K562 (cell line): ENCODE measurements at regions not wholly inside any gene's neighbourhood (a gene's known extent, or its start where the extent isn't known, plus 50 kb on each side); places are given as distances from the start of the nearest gene placed in this dataset.

ENCODE experiments used
- ATAC-seq: fragments of 200-7000 bp; cut with Tn5 transposase; 3 replicates; pipeline ENCODE4 v1.9.1; 2020; ENCODE audit warnings: moderate library complexity
- BruUV-seq: library from RNA; stranded (reverse); fragments of 400-500 nt; replicated peaks from 2 replicates; lab custom pipeline; 2021; lab: Mats Ljungman, UMichigan
- CTCF ChIA-PET: fragments of 300-600 bp; formaldehyde crosslinking; extraction: SDS; loops from one replicate; lab custom pipeline; 2021; ENCODE audit warnings: low intra/inter-chr PET ratio; lab: Yijun Ruan, JAX
- POLR2A ChIA-PET: fragments of 300-600, 350-650 bp; sonication (Branson Sonifier 250); formaldehyde crosslinking; extraction: SDS; loops from one replicate; lab custom pipeline; 2021; ENCODE audit warnings: antibody characterized with exemption, inconsistent platforms; lab: Yijun Ruan, JAX
- DNase-seq, 4 experiments: peaks; one replicate each; pipeline versions ENCODE4 v3.0.0 to v3.0.0-alpha.2; 2011 to 2018; ENCODE audit warnings: low spot score in 3 of 4, mixed read lengths in 3 of 4; ENCODE audit errors: extremely low read depth in 1 of 4
- FAIRE-seq: peaks from 2 replicates; lab custom pipeline; 2011; peaks lifted over from hg19 to GRCh38; lab: Jason Lieb, UNC
- H2AFZ ChIP-seq: 2 replicates; pipeline ENCODE4 v1.6.0; 2011; ENCODE audit warnings: low read depth, low read length, control low read depth, inconsistent platforms
- H3K27ac ChIP-seq: fragments of 200-600 bp; 3 replicates; pipeline ENCODE4 v1.8.0; 2011; ENCODE audit warnings: low read depth, mild to moderate bottlenecking, control low read depth, inconsistent platforms, low read length, moderate library complexity, mixed read lengths; ENCODE audit errors: extremely low read depth
- H3K27me3 ChIP-seq, 2 experiments: fragments of 300-600 bp in 1 of 2; 2 replicates in 1 of 2; 3 replicates in 1 of 2; pipeline versions ENCODE4 v1.6.0 to v1.8.0; 2011; ENCODE audit warnings: inconsistent platforms in 2 of 2, low read length in 2 of 2, mild to moderate bottlenecking in 1 of 2, mixed read lengths in 1 of 2, moderate library complexity in 1 of 2; ENCODE audit not compliant: control insufficient read depth in 2 of 2, insufficient read depth in 2 of 2
- H3K36me3 ChIP-seq: fragments of 300-600 bp; 3 replicates; pipeline ENCODE4 v1.8.0; 2011; ENCODE audit warnings: mild to moderate bottlenecking, low read length, inconsistent platforms; ENCODE audit not compliant: control insufficient read depth, insufficient read depth
- H3K4me1 ChIP-seq, 2 experiments: fragments of 200-600 bp in 1 of 2; replicated peaks in 1 of 2; 2 replicates in 1 of 2; 3 replicates in 1 of 2; pipeline versions ENCODE4 v1.5.1 to v1.8.0; 2011; ENCODE audit warnings: inconsistent platforms in 2 of 2, low read length in 2 of 2, mild to moderate bottlenecking in 1 of 2, mixed read lengths in 1 of 2, moderate library complexity in 1 of 2; ENCODE audit not compliant: control insufficient read depth in 2 of 2, insufficient read depth in 2 of 2
- H3K4me2 ChIP-seq: 2 replicates; pipeline ENCODE4 v1.6.1; 2011; ENCODE audit warnings: low read length, control low read depth, inconsistent platforms, mixed read lengths; ENCODE audit not compliant: insufficient read depth
- H3K4me3 ChIP-seq: fragments of 200-600 bp; sonication (generic), shearing (Covaris generic); 2 replicates; pipeline ENCODE4 v1.5.1; 2016; ENCODE audit warnings: control low read depth, inconsistent platforms
- H3K79me2 ChIP-seq: fragments of 200-600 bp; 3 replicates; pipeline ENCODE4 v1.8.0; 2011; ENCODE audit warnings: low read length, inconsistent platforms; ENCODE audit not compliant: control insufficient read depth, insufficient read depth
- H3K9ac ChIP-seq, 2 experiments: 2 replicates each; pipeline versions ENCODE4 v1.6.0 to v1.6.1; 2011; ENCODE audit warnings: low read depth in 2 of 2, low read length in 2 of 2, control low read depth in 1 of 2, inconsistent platforms in 1 of 2, mild to moderate bottlenecking in 1 of 2, mixed read lengths in 1 of 2; ENCODE audit not compliant: insufficient read depth in 1 of 2
- H3K9me1 ChIP-seq: one replicate; pipeline ENCODE4 v1.6.0; 2011; ENCODE audit warnings: inconsistent platforms, mild to moderate bottlenecking, low read length, moderate library complexity; ENCODE audit not compliant: control insufficient read depth, insufficient read depth
- H3K9me3 ChIP-seq: replicated peaks from 2 replicates; pipeline ENCODE4 v1.5.1; 2011; ENCODE audit warnings: low read depth, low read length, inconsistent platforms; ENCODE audit not compliant: control insufficient read depth, insufficient read depth
- H4K20me1 ChIP-seq: replicated peaks from 2 replicates; pipeline ENCODE4 v1.6.1; 2011; ENCODE audit warnings: low read length, inconsistent platforms, mixed read lengths; ENCODE audit not compliant: control insufficient read depth, insufficient read depth
- C11orf30 ChIP-seq: fragments of 450-650 bp; IDR thresholded peaks from 2 replicates; pipeline ENCODE4 v1.6.1; 2016; ENCODE audit warnings: low read depth, mild to moderate bottlenecking
- GATAD2B ChIP-seq: fragments of 450-650 bp; IDR thresholded peaks from 2 replicates; pipeline ENCODE4 v1.6.1; 2017; ENCODE audit warnings: mild to moderate bottlenecking, borderline replicate concordance
- HDAC3 ChIP-seq: fragments of 450-650 bp; IDR thresholded peaks from 2 replicates; pipeline ENCODE4 v1.6.1; 2018; ENCODE audit warnings: borderline replicate concordance, mild to moderate bottlenecking, moderate library complexity; ENCODE audit not compliant: partially characterized antibody
- MED1 ChIP-seq: sonication (generic); formaldehyde crosslinking; IDR thresholded peaks from 2 replicates; pipeline ENCODE4 v1.8.1; 2023; ENCODE audit warnings: missing genetic modification reagents, borderline replicate concordance
- TAF9B ChIP-seq: fragments of 450-650 bp; IDR thresholded peaks from 2 replicates; pipeline ENCODE4 v1.6.1; 2018; ENCODE audit warnings: mild to moderate bottlenecking; ENCODE audit not compliant: partially characterized antibody
- TEAD4 ChIP-seq, 2 experiments: sonication (generic) in 1 of 2; formaldehyde crosslinking in 1 of 2; IDR thresholded peaks; 2 replicates each; pipeline versions ENCODE4 v1.6.1 to v1.8.0; 2012 to 2022; ENCODE audit warnings: borderline replicate concordance in 1 of 2, inconsistent platforms in 1 of 2, low read length in 1 of 2, mild to moderate bottlenecking in 1 of 2, missing genetic modification reagents in 1 of 2
- ZNF212 ChIP-seq: fragments of 450-650 bp; formaldehyde crosslinking; IDR thresholded peaks from 2 replicates; pipeline ENCODE4 v1.4.0; 2020; ENCODE audit warnings: mild to moderate bottlenecking
- ZNF668 ChIP-seq: fragments of 250-450 bp; sonication (Bioruptor Pico); IDR thresholded peaks from 2 replicates; pipeline ENCODE4 v1.8.0; 2022; ENCODE audit warnings: mild to moderate bottlenecking, inconsistent platforms
- WGBS: fragments of 100-300 bp; shearing (Covaris generic); methylation state at CpG from one replicate; pipeline ENCODE4 v1.1.6; 2016; ENCODE audit warnings: low coverage, mixed read lengths; ENCODE audit not compliant: insufficient coverage; ENCODE audit errors: missing lambda C conversion rate; 5-methylcytosine and 5-hydroxymethylcytosine counted together
- in situ Hi-C: fragments of 300-500 bp; cut with MboI; formaldehyde crosslinking; loops from 4 replicates; pipeline ENCODE4 v1.15.0; 2018; ENCODE audit warnings: inconsistent platforms, mixed read lengths
- intact Hi-C: fragments of 100-400 bp; cut with micrococcal nuclease; formaldehyde crosslinking; loops from 2 replicates; pipeline ENCODE4 v1.14.2; 2022
- TF ChIP-seq, protein P1 (sequence below): IDR thresholded peaks from 2 replicates; pipeline ENCODE4 v1.6.1; 2011; ENCODE audit warnings: borderline replicate concordance, low read depth, mild to moderate bottlenecking, moderate library complexity, low read length; ENCODE audit not compliant: insufficient read depth, poor library complexity, severe bottlenecking
- TF ChIP-seq, protein P2 (sequence below): fragments of 450-650 bp; IDR thresholded peaks from 2 replicates; pipeline ENCODE4 v1.6.1; 2017; ENCODE audit warnings: antibody characterized with exemption
- TF ChIP-seq, protein P3 (sequence below): fragments of 450-650 bp; IDR thresholded peaks from 2 replicates; pipeline ENCODE4 v1.6.1; 2017; ENCODE audit warnings: antibody characterized with exemption, mild to moderate bottlenecking

DNA sequence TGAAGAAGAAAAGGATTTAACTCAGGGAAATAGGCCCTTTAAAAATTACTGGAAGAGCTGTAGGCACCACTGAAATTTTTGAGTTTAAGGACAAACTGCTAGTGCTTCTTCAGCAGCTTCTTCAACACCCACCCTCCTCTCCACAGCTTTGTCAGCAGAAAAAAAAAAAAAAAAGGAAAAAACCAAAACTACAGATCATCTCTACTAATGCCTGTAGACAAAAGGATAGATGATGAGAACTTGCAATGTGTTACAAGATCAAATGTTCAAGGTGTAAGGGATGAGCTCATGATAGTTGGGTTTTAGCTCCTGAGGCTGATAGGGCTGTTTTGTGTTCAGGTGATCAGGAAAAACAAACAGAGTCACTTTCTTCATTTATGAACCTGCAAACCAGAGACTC, 55.2 kb upstream of the PREP start (continued):
- TF ChIP-seq, protein P1, sequence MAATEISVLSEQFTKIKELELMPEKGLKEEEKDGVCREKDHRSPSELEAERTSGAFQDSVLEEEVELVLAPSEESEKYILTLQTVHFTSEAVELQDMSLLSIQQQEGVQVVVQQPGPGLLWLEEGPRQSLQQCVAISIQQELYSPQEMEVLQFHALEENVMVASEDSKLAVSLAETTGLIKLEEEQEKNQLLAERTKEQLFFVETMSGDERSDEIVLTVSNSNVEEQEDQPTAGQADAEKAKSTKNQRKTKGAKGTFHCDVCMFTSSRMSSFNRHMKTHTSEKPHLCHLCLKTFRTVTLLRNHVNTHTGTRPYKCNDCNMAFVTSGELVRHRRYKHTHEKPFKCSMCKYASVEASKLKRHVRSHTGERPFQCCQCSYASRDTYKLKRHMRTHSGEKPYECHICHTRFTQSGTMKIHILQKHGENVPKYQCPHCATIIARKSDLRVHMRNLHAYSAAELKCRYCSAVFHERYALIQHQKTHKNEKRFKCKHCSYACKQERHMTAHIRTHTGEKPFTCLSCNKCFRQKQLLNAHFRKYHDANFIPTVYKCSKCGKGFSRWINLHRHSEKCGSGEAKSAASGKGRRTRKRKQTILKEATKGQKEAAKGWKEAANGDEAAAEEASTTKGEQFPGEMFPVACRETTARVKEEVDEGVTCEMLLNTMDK: no peak
- TF ChIP-seq, protein P2, sequence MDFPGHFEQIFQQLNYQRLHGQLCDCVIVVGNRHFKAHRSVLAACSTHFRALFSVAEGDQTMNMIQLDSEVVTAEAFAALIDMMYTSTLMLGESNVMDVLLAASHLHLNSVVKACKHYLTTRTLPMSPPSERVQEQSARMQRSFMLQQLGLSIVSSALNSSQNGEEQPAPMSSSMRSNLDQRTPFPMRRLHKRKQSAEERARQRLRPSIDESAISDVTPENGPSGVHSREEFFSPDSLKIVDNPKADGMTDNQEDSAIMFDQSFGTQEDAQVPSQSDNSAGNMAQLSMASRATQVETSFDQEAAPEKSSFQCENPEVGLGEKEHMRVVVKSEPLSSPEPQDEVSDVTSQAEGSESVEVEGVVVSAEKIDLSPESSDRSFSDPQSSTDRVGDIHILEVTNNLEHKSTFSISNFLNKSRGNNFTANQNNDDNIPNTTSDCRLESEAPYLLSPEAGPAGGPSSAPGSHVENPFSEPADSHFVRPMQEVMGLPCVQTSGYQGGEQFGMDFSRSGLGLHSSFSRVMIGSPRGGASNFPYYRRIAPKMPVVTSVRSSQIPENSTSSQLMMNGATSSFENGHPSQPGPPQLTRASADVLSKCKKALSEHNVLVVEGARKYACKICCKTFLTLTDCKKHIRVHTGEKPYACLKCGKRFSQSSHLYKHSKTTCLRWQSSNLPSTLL: no peak
- TF ChIP-seq C11orf30 (no peak), GATAD2B (no peak), TAF9B (no peak)

DNA sequence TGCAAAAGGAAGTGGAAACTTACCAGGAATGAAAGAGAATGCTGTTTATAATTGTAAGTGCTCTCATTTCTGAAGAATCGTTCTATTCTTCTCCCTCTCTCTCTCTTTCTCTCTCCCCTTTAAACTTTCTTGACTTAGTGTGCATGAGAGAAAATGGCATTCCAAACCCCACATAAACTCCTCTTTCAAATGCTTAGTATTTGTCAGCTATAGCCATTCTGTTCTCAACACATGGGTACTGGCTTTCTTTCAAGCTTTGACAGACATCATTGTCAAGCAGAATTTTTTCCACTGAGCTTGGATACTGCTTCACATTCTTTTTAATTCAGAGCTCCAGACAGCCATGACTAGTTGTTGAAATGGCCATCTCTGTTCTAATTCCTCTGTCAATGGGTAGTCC, 51.1 kb upstream of the PREP start:
- DNase-seq: no peak
- H3K9me3 ChIP-seq: no peaks in the 10 kb centered on the region
- H4K20me1 ChIP-seq: no peaks in the 10 kb centered on the region
- H3K27ac ChIP-seq: no peak overlapping the region
- no peak overlapping the region for H3K4me3 ChIP-seq
- H3K4me2 ChIP-seq: no peak overlapping the region
- H3K9ac ChIP-seq: no peak overlapping the region
- ChIA-PET POLR2A (interaction anchor here (0.6 to 0.7 kb wide), 2 partner anchors 60 to 692 kb away, joined by 3 read pairs; no protein-coding TSS in a partner anchor), CTCF (no interaction called here)
- in situ Hi-C loops (no loop called here), intact Hi-C loops (no loop called here)
- no peak for FAIRE-seq
- no peak overlapping the region for H2AFZ ChIP-seq
- no peaks in the 10 kb centered on the region for H3K9me1 ChIP-seq
- no TSS peak for BruUV-seq
- TF ChIP-seq ZNF668: no peak
- TF ChIP-seq HDAC3: no peak
- TF ChIP-seq TEAD4 (IDR thresholded peaks at IDR 0.05; ENCODE audit: low read length): no peak
- TF ChIP-seq TEAD4 (CRISPR knock-in tag; IDR thresholded peaks at IDR 0.05; ENCODE audit: borderline replicate concordance): no peak
- TF ChIP-seq ZNF212 (CRISPR knock-in tag): no peak
- no peak for TF ChIP-seq MED1 (CRISPR knock-in tag)
- TF ChIP-seq, protein P3, sequence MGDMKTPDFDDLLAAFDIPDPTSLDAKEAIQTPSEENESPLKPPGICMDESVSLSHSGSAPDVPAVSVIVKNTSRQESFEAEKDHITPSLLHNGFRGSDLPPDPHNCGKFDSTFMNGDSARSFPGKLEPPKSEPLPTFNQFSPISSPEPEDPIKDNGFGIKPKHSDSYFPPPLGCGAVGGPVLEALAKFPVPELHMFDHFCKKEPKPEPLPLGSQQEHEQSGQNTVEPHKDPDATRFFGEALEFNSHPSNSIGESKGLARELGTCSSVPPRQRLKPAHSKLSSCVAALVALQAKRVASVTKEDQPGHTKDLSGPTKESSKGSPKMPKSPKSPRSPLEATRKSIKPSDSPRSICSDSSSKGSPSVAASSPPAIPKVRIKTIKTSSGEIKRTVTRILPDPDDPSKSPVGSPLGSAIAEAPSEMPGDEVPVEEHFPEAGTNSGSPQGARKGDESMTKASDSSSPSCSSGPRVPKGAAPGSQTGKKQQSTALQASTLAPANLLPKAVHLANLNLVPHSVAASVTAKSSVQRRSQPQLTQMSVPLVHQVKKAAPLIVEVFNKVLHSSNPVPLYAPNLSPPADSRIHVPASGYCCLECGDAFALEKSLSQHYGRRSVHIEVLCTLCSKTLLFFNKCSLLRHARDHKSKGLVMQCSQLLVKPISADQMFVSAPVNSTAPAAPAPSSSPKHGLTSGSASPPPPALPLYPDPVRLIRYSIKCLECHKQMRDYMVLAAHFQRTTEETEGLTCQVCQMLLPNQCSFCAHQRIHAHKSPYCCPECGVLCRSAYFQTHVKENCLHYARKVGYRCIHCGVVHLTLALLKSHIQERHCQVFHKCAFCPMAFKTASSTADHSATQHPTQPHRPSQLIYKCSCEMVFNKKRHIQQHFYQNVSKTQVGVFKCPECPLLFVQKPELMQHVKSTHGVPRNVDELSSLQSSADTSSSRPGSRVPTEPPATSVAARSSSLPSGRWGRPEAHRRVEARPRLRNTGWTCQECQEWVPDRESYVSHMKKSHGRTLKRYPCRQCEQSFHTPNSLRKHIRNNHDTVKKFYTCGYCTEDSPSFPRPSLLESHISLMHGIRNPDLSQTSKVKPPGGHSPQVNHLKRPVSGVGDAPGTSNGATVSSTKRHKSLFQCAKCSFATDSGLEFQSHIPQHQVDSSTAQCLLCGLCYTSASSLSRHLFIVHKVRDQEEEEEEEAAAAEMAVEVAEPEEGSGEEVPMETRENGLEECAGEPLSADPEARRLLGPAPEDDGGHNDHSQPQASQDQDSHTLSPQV: no peak
- no peaks in the 10 kb centered on the region for H3K79me2 ChIP-seq
- ATAC-seq: no peak
- H3K36me3 ChIP-seq: no peaks in the 10 kb centered on the region
- H3K4me1 ChIP-seq: no peaks in the 10 kb centered on the region
- 0% methylated on average over 1 of the region's 1 CpG for WGBS
- H3K27me3 ChIP-seq: peaks cover 1 to 3% of the 10 kb centered on the region in 2 experiments; a peak in 3 of 5 replicates
